CD14-positive monocyte (primary cell): ENCODE measurements at regions not wholly inside any gene's neighbourhood (a gene's known extent, or its start where the extent isn't known, plus 50 kb on each side); places are given as distances from the start of the nearest gene placed in this dataset.

ENCODE experiments used
- DNase-seq, 3 donors: peaks; one replicate each; pipeline ENCODE4 v3.0.0-alpha.2; 2011 to 2022
- H2AFZ ChIP-seq: 2 replicates; pipeline ENCODE4 v1.6.0; 2012; ENCODE audit warnings: mild to moderate bottlenecking, low read depth, low read length, inconsistent platforms; ENCODE audit not compliant: insufficient read depth, poor library complexity, severe bottlenecking
- H3K27ac ChIP-seq, 2 donors: 1 replicate in 1 of 2; 2 replicates in 1 of 2; pipeline ENCODE4 v1.5.1; 2012 to 2013; ENCODE audit warnings: low read length in 2 of 2, control low read depth in 1 of 2, inconsistent platforms in 1 of 2, low read depth in 1 of 2, mild to moderate bottlenecking in 1 of 2
- H3K27me3 ChIP-seq, 2 donors: one replicate each; pipeline versions ENCODE4 v1.6.0 to v1.6.1; 2011 to 2013; ENCODE audit warnings: low read length in 2 of 2; ENCODE audit not compliant: control insufficient read depth in 2 of 2, insufficient read depth in 2 of 2
- H3K36me3 ChIP-seq, 2 donors: replicated peaks in 1 of 2; 1 replicate in 1 of 2; 2 replicates in 1 of 2; pipeline versions ENCODE4 v1.5.1 to v1.6.1; 2012 to 2013; ENCODE audit warnings: low read length in 2 of 2, control low read depth in 1 of 2, inconsistent platforms in 1 of 2, mild to moderate bottlenecking in 1 of 2; ENCODE audit not compliant: insufficient read depth in 2 of 2, control insufficient read depth in 1 of 2
- H3K4me1 ChIP-seq, 2 donors: 1 replicate in 1 of 2; 2 replicates in 1 of 2; pipeline versions ENCODE4 v1.5.1 to v1.6.1; 2012 to 2013; ENCODE audit warnings: low read length in 2 of 2, control low read depth in 1 of 2, inconsistent platforms in 1 of 2, mild to moderate bottlenecking in 1 of 2, moderate library complexity in 1 of 2; ENCODE audit not compliant: insufficient read depth in 2 of 2, control insufficient read depth in 1 of 2
- H3K4me2 ChIP-seq: replicated peaks from 2 replicates; pipeline ENCODE3; 2012; ENCODE audit warnings: low read length, moderate library complexity, mild to moderate bottlenecking; ENCODE audit not compliant: poor library complexity, severe bottlenecking; ENCODE audit errors: extremely low read depth
- H3K4me3 ChIP-seq, 3 experiments: fragments of 200-600 bp in 1 of 3; sonication (generic) in 1 of 3; replicated peaks in 1 of 3; 1 replicate in 2 of 3; 2 replicates in 1 of 3; pipeline ENCODE4 v1.5.1; 2011 to 2013; ENCODE audit warnings: low read length in 3 of 3, mild to moderate bottlenecking in 3 of 3, control low read depth in 2 of 3, low read depth in 2 of 3, inconsistent platforms in 1 of 3, moderate library complexity in 1 of 3
- H3K79me2 ChIP-seq: 2 replicates; pipeline ENCODE4 v1.6.0; 2012; ENCODE audit warnings: mild to moderate bottlenecking, control low read depth, inconsistent platforms, low read length, moderate library complexity; ENCODE audit not compliant: insufficient read depth
- H3K9ac ChIP-seq: 2 replicates; pipeline ENCODE4 v1.6.0; 2017; ENCODE audit warnings: low read length, mild to moderate bottlenecking; ENCODE audit not compliant: insufficient read depth, poor library complexity, severe bottlenecking
- H3K9me3 ChIP-seq, 2 donors: replicated peaks in 1 of 2; 1 replicate in 1 of 2; 2 replicates in 1 of 2; pipeline versions ENCODE4 v1.5.1 to v1.6.1; 2012 to 2013; ENCODE audit warnings: low read length in 2 of 2, control low read depth in 1 of 2; ENCODE audit not compliant: control insufficient read depth in 1 of 2, insufficient read depth in 1 of 2
- H4K20me1 ChIP-seq: 2 replicates; pipeline ENCODE4 v1.6.0; 2012; ENCODE audit warnings: mild to moderate bottlenecking, low read length, control low read depth, moderate library complexity; ENCODE audit not compliant: insufficient read depth
- H3K27ac Mint-ChIP-seq, 7 donors: one replicate each; pipeline ENCODE4 v1.8.0; 2020; ENCODE audit warnings: mild to moderate bottlenecking in 7 of 7, mixed read lengths in 7 of 7, moderate library complexity in 6 of 7, inconsistent platforms in 2 of 7
- H3K27me3 Mint-ChIP-seq, 3 donors: one replicate each; pipeline ENCODE4 v1.8.0; 2021 to 2022; ENCODE audit warnings: low read depth in 3 of 3, mild to moderate bottlenecking in 3 of 3, mixed read lengths in 3 of 3, moderate library complexity in 3 of 3, inconsistent platforms in 1 of 3
- H3K36me3 Mint-ChIP-seq, 2 donors: one replicate each; pipeline ENCODE4 v1.8.0; 2020; ENCODE audit warnings: mixed read lengths in 2 of 2, inconsistent platforms in 1 of 2, mild to moderate bottlenecking in 1 of 2
- H3K4me1 Mint-ChIP-seq: one replicate; pipeline ENCODE4 v1.8.0; 2020; ENCODE audit warnings: mild to moderate bottlenecking, mixed read lengths
- H3K4me3 Mint-ChIP-seq, 2 donors: one replicate each; pipeline ENCODE4 v1.8.0; 2020; ENCODE audit warnings: mild to moderate bottlenecking in 2 of 2, mixed read lengths in 2 of 2, moderate library complexity in 1 of 2
- H3K9me3 Mint-ChIP-seq, 7 donors: one replicate each; pipeline ENCODE4 v1.8.0; 2020 to 2022; ENCODE audit warnings: mixed read lengths in 7 of 7, mild to moderate bottlenecking in 6 of 7, moderate library complexity in 6 of 7, inconsistent platforms in 2 of 7
- CTCF ChIP-seq: fragments of 200-600 bp; IDR thresholded peaks from one replicate; pipeline ENCODE4 v1.8.0; 2022; ENCODE audit warnings: antibody characterized with exemption, mild to moderate bottlenecking
- WGBS: methylation state at CpG from one replicate; pipeline ENCODE4 v1.1.5; 2013; ENCODE audit warnings: missing lambda C conversion rate; ENCODE audit not compliant: insufficient coverage; 5-methylcytosine and 5-hydroxymethylcytosine counted together
- intact Hi-C, 2 donors: fragments of 100-400 bp; cut with micrococcal nuclease; formaldehyde crosslinking; loops; one replicate each; pipeline versions ENCODE4 v1.15.0 to v1.15.1; 2023

- intact Hi-C loops: no loop called here
- Mint-ChIP-seq H3K27me3 (peaks cover 0 to 2% (median 0%) of the 10 kb centered on the region in 3 donors), H3K4me1 (no peaks in the 10 kb centered on the region), H3K9me3 (peaks cover 0 to 6% (median 3%) of the 10 kb centered on the region in 7 donors), H3K36me3 (no peaks in the 10 kb centered on the region), H3K27ac (no peak overlapping the region), H3K4me3 (no peak overlapping the region)
- no peak for TF ChIP-seq CTCF
- H3K27me3 ChIP-seq: no peaks in the 10 kb centered on the region
- no peak overlapping the region for H2AFZ ChIP-seq
- H4K20me1 ChIP-seq: no peaks in the 10 kb centered on the region
- no peak overlapping the region for H3K9ac ChIP-seq
- 100% methylated on average over 1 of the region's 4 CpGs for WGBS
- no peaks in the 10 kb centered on the region for H3K4me1 ChIP-seq
- no peak for DNase-seq
- no peak overlapping the region for H3K4me2 ChIP-seq
- no peak overlapping the region for H3K4me3 ChIP-seq
- H3K27ac ChIP-seq: no peak overlapping the region
- H3K9me3 ChIP-seq: peaks cover 0 to 2% of the 10 kb centered on the region in 2 donors
- no peaks in the 10 kb centered on the region for H3K79me2 ChIP-seq
- H3K36me3 ChIP-seq: no peaks in the 10 kb centered on the region
Measured at GRCh38 chr2:4866198-4866597, 826.0 kb upstream of the SOX11 start.

DNA sequence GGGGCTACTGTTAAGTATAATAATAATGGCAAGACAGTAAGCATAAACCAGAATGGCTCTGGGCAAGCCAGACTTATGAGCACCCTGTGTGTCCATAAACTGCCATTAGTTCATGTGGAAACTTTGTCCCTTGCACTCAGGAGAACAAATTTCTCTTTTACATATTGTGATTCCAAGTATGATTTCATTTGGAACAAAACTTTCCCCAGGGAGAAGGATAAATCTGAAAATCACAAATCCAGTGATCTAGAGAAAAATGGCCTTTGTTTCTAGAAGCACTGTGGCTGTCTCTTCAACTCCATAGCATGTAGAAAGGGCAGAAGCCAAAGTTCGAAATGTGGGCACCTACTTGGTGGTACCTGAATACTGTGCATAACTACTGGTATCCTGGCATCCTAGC is 823.7 kb upstream of the SOX11 start:
- no peaks in the 10 kb centered on the region for H3K4me1 Mint-ChIP-seq
- peaks cover 0 to 1% (median 0%) of the 10 kb centered on the region in 3 donors for H3K27me3 Mint-ChIP-seq
- Histone ChIP-seq H3K27me3 (no peaks in the 10 kb centered on the region), H4K20me1 (no peaks in the 10 kb centered on the region), H3K4me2 (no peak overlapping the region), H3K36me3 (no peaks in the 10 kb centered on the region), H3K9ac (no peak overlapping the region), H3K4me3 (no peak overlapping the region), H3K4me1 (no peaks in the 10 kb centered on the region), H3K27ac (no peak overlapping the region), H2AFZ (no peak overlapping the region), H3K79me2 (no peaks in the 10 kb centered on the region), H3K9me3 (peaks cover 0 to 3% of the 10 kb centered on the region in 2 donors)
- DNase-seq: no peak
- peaks cover 0 to 5% (median 0%) of the 10 kb centered on the region in 7 donors for H3K9me3 Mint-ChIP-seq
- 100% methylated on average over 1 of the region's 1 CpG for WGBS
- no peak overlapping the region for H3K27ac Mint-ChIP-seq
- TF ChIP-seq CTCF: no peak
- intact Hi-C loops: no loop called here
- H3K36me3 Mint-ChIP-seq: no peaks in the 10 kb centered on the region
- no peak overlapping the region for H3K4me3 Mint-ChIP-seq
